Heart right ventricle (tissue), 16 donors: ENCODE measurements at regions not wholly inside any gene's neighbourhood (a gene's known extent, or its start where the extent isn't known, plus 50 kb on each side); places are given as distances from the start of the nearest gene placed in this dataset.

Source experiments
- ATAC-seq, 8 donors: fragments of 200-7000 bp; cut with Tn5 transposase; one replicate each; pipeline ENCODE4 v1.9.1; 2020; ENCODE audit warnings: mild to moderate bottlenecking in 8 of 8, moderate library complexity in 8 of 8, moderate number of reproducible peaks in 1 of 8
- DNase-seq, 2 donors: peaks; one replicate each; pipeline ENCODE4 v3.0.0-alpha.2; 2020
- H3K27ac ChIP-seq, 10 donors: fragments of 200-600 bp; sonication (generic) in 2 of 10; one replicate each; pipeline versions ENCODE4 v1.5.0 to v1.8.0; 2020 to 2022; ENCODE audit warnings: mild to moderate bottlenecking in 3 of 10
- H3K27me3 ChIP-seq, 7 donors: fragments of 200-600 bp; one replicate each; pipeline ENCODE4 v1.8.0; 2021 to 2022; ENCODE audit warnings: mild to moderate bottlenecking in 2 of 7
- H3K36me3 ChIP-seq, 9 donors: fragments of 200-600 bp; sonication (generic) in 1 of 9; one replicate each; pipeline versions ENCODE4 v1.5.0 to v1.8.0; 2020 to 2022; ENCODE audit warnings: mild to moderate bottlenecking in 2 of 9
- H3K4me1 ChIP-seq, 9 donors: fragments of 200-600 bp; sonication (generic) in 1 of 9; one replicate each; pipeline versions ENCODE4 v1.5.0 to v1.8.0; 2020 to 2022; ENCODE audit warnings: mild to moderate bottlenecking in 4 of 9
- H3K4me3 ChIP-seq, 10 donors: fragments of 200-600 bp; sonication (generic) in 2 of 10; one replicate each; pipeline versions ENCODE4 v1.5.0 to v1.8.0; 2020 to 2022; ENCODE audit warnings: mild to moderate bottlenecking in 7 of 10, moderate library complexity in 2 of 10
- H3K9me3 ChIP-seq, 11 donors: fragments of 200-600 bp in 10 of 11; sonication (generic) in 2 of 11; one replicate each; pipeline versions ENCODE4 v1.5.0 to v1.8.0; 2013 to 2022; ENCODE audit warnings: mild to moderate bottlenecking in 2 of 11, control low read depth in 1 of 11, moderate library complexity in 1 of 11
- CTCF ChIP-seq, 9 donors: fragments of 200-600 bp; sonication (generic) in 2 of 9; IDR thresholded peaks; one replicate each; pipeline versions ENCODE4 v1.5.0 to v1.8.0; 2021 to 2022; ENCODE audit warnings: antibody characterized with exemption in 9 of 9, mild to moderate bottlenecking in 5 of 9, moderate library complexity in 1 of 9
- WGBS, 2 donors: extraction: QIAGEN DNeasy Blood & Tissue Kit; methylation state at CpG; one replicate each; pipeline ENCODE4 v1.1.7; 2013; ENCODE audit warnings: inconsistent platforms in 1 of 2; 5-methylcytosine and 5-hydroxymethylcytosine counted together
- intact Hi-C, 10 donors: fragments of 100-400 bp; cut with DNase I; formaldehyde crosslinking; loops; one replicate each; pipeline versions ENCODE4 v1.11.1 to v1.14.2; 2022
- donor health status: Arrhythmogenic right ventricular cardiomyopathy.
- donor health status: ischemic (EF 13 %, LVEDD 7.1; RV severe dilation, severe dysfunction).
- donor health status: healthy with polysubstance abuse.
- donor health status: DM: no; HTN: yes; CAD: no.
- donor health status: DM: no; HTN: no; CAD: no.
- donor health status: ischemic (EF 25% LVEDD 6.9; RV normal size, moderate dysfunction).
- donor health status: ischemic (EF 25% LVEDD 5.7; RV mildly dilated, moderate dysfunction).
- donor health status: healthy.
- donor health status: DM: yes; HTN: yes; CAD: no.
- donor health status: Ischemic cardiomyopathy.
- donor health status: ischemic (EF 35%, LVEDD 5.7; RV mildly dilated, moderate dysfunction).
- donor health status: nonischemic (EF 11% LVEDD 7.7; RV severe dilation, severe dysfunction).
- donor health status: DM: yes; HTN: yes; CAD: no.
- donor health status: PGD.
- donor health status: ischemic (EF 29% LVEDD 5.4; RV normal size, mild dysfunction).
- donor health status: nonischemic (EF 23%, LVEDD 6.1; RV moderate dilation, normal function).

- H3K27ac ChIP-seq = no peak overlapping the region
- peaks cover 0 to 19% (median 14%) of the 10 kb centered on the region in 11 donors for H3K9me3 ChIP-seq
- intact Hi-C loops = loop anchor here in 2 of 10 donors (5.0 kb wide), 2 partner anchors 623 to 968 kb away; no protein-coding TSS in a partner anchor
- WGBS, 2 donors = 96 to 97% methylated on average over 4 of the region's 4 CpGs
- no peak for ATAC-seq
- H3K36me3 ChIP-seq = no peaks in the 10 kb centered on the region
- H3K4me3 ChIP-seq = no peak overlapping the region
- no peak for DNase-seq
- H3K27me3 ChIP-seq = no peaks in the 10 kb centered on the region
- H3K4me1 ChIP-seq = no peaks in the 10 kb centered on the region
- no peak for TF ChIP-seq CTCF (IDR thresholded peaks at IDR 0.05)
Observed at GRCh38 chr5:100424787-100425186, 110.4 kb upstream of the FAM174A start.

GRCh38 chr5:100424017-100424416, 111.2 kb upstream of the FAM174A start:
- Histone ChIP-seq H3K27me3 (no peaks in the 10 kb centered on the region), H3K36me3 (no peaks in the 10 kb centered on the region), H3K4me1 (no peaks in the 10 kb centered on the region), H3K27ac (no peak overlapping the region), H3K9me3 (peaks cover 0 to 19% (median 14%) of the 10 kb centered on the region in 11 donors), H3K4me3 (no peak overlapping the region)
- DNase-seq (no peak), ATAC-seq (no peak)
- intact Hi-C loops = no loop called here
- TF ChIP-seq CTCF (IDR thresholded peaks at IDR 0.05) = no peak
- 77 to 88% methylated on average over 1 of the region's 4 CpGs for WGBS, 2 donors

GRCh38 chr5:100423330-100423729, 111.8 kb upstream of the FAM174A start:
- intact Hi-C loops = no loop called here
- 70 to 78% methylated on average over 5 of the region's 5 CpGs for WGBS, 2 donors
- Histone ChIP-seq H3K36me3 (no peaks in the 10 kb centered on the region), H3K9me3 (peaks cover 0 to 19% (median 14%) of the 10 kb centered on the region in 11 donors), H3K4me3 (no peak overlapping the region), H3K27me3 (no peaks in the 10 kb centered on the region), H3K27ac (no peak overlapping the region), H3K4me1 (no peaks in the 10 kb centered on the region)
- ATAC-seq (no peak), DNase-seq (no peak)
- no peak for TF ChIP-seq CTCF (IDR thresholded peaks at IDR 0.05)

DNA sequence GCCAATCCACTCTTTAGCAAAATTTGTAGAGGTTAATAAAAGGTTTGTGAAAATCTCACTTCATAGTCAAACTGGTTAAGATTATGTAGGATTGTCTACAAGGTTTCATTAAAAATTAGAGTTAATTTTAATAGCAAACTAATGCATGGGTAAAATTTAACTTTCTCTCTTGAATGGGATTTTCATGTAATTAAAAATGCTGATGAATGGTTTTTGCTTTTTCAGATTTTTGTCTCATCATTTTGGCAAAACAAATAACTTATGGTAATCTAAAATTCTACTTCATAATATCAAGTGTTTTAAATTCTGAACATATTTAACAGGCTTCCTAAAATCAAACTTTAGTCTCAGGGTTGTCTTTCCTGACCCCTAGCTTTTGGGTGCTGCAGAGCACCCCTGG, 113.8 kb upstream of the FAM174A start:
- DNase-seq (no peak), ATAC-seq (no peak)
- Histone ChIP-seq H3K27me3 (no peaks in the 10 kb centered on the region), H3K27ac (no peak overlapping the region), H3K4me3 (no peak overlapping the region), H3K4me1 (no peaks in the 10 kb centered on the region), H3K9me3 (peaks cover 0 to 19% (median 14%) of the 10 kb centered on the region in 11 donors), H3K36me3 (no peaks in the 10 kb centered on the region)
- intact Hi-C loops = no loop called here
- no peak for TF ChIP-seq CTCF (IDR thresholded peaks at IDR 0.05)
